ENCODE measurements at regions not wholly inside any gene's neighbourhood (a gene's known extent, or its start where the extent isn't known, plus 50 kb on each side); places are given as distances from the start of the nearest gene placed in this dataset.

GRCh38 chr21:45344576-45344975 lies 56.9 kb upstream of the POFUT2 start:
- no peak overlapping the region for H3K4me3 ChIP-seq (ENCODE audit: low read depth, low read length)
- in situ Hi-C loops (cut with HindIII; ENCODE audit: low sequenced_read_pairs) = no loop called here
- no peak for TF ChIP-seq CTCF (IDR thresholded peaks at IDR 0.05; ENCODE audit: low read depth, low read length)
- DNase-seq (ENCODE audit: low read depth, low spot score) = no peak

GRCh38 chr21:45347048-45347711 lies 57.8 kb upstream of the COL18A1 start:
- H3K4me3 ChIP-seq (ENCODE audit: low read depth, low read length) = no peak overlapping the region
- DNase-seq (ENCODE audit: low read depth, low spot score) = no peak
- no peak for TF ChIP-seq CTCF (IDR thresholded peaks at IDR 0.05; ENCODE audit: low read depth, low read length)
- in situ Hi-C loops (cut with HindIII; ENCODE audit: low sequenced_read_pairs) = no loop called here

GRCh38 chr21:45347712-45348499 lies 57.1 kb upstream of the COL18A1 start:
- no peak for DNase-seq (ENCODE audit: low read depth, low spot score)
- H3K4me3 ChIP-seq (ENCODE audit: low read depth, low read length) = no peak overlapping the region
- in situ Hi-C loops (cut with HindIII; ENCODE audit: low sequenced_read_pairs) = no loop called here
- no peak for TF ChIP-seq CTCF (IDR thresholded peaks at IDR 0.05; ENCODE audit: low read depth, low read length)

- TF ChIP-seq CTCF (IDR thresholded peaks at IDR 0.05; ENCODE audit: low read depth, low read length) = no peak
- DNase-seq (ENCODE audit: low read depth, low spot score) = no peak
- in situ Hi-C loops (cut with HindIII; ENCODE audit: low sequenced_read_pairs) = no loop called here
- H3K4me3 ChIP-seq (ENCODE audit: low read depth, low read length) = no peak overlapping the region
These were observed 56.2 kb upstream of the COL18A1 start for GRCh38 chr21:45348591-45349327.

GRCh38 chr21:45350206-45350854 lies 54.6 kb upstream of the COL18A1 start:
- no peak for TF ChIP-seq CTCF (IDR thresholded peaks at IDR 0.05; ENCODE audit: low read depth, low read length)
- H3K4me3 ChIP-seq (ENCODE audit: low read depth, low read length) = no peak overlapping the region
- no peak for DNase-seq (ENCODE audit: low read depth, low spot score)
- in situ Hi-C loops (cut with HindIII; ENCODE audit: low sequenced_read_pairs) = no loop called here

- in situ Hi-C loops (cut with HindIII; ENCODE audit: low sequenced_read_pairs) = no loop called here
- TF ChIP-seq CTCF (IDR thresholded peaks at IDR 0.05; ENCODE audit: low read depth, low read length) = no peak
- no peak for DNase-seq (ENCODE audit: low read depth, low spot score)
- no peak overlapping the region for H3K4me3 ChIP-seq (ENCODE audit: low read depth, low read length)
These were observed 53.9 kb upstream of the COL18A1 start for GRCh38 chr21:45351061-45351460.
